Amniotic epithelial cell (primary cell): ENCODE measurements at regions not wholly inside any gene's neighbourhood (a gene's known extent, or its start where the extent isn't known, plus 50 kb on each side); places are given as distances from the start of the nearest gene placed in this dataset.
A peak's percentile ranks its signal among the peaks of the same experiment; 100 is the strongest.
"Not testable (repeated sequence)": the region's sequence is repeated elsewhere in the genome, so short reads cannot be mapped to it uniquely, and the experiment has no call there.

Experiments
- DNase-seq: peaks from one replicate; pipeline ENCODE4 v3.0.0-alpha.2; 2010; ENCODE audit warnings: low read depth

DNA sequence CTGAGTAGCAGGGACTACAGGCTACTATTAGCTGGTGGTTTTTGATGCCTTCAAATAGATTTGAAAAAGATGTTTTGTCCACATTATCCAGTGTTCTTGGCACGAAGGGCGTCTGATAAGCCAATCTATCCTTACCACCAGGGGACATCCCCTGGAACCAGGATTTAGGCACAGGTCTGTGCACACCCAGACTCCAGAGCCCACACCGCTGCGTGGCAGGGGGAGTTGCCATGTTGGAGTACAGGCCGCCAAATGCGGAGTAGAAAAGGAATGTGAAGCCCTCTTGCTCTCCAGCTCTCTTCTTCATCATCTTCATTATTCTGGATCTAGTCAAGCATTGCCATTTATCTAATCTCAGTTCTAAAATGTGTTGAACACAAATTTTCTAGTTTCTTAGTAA is 54.3 kb downstream of the RNU1-4 start:
- not testable (repeated sequence) for DNase-seq

DNA sequence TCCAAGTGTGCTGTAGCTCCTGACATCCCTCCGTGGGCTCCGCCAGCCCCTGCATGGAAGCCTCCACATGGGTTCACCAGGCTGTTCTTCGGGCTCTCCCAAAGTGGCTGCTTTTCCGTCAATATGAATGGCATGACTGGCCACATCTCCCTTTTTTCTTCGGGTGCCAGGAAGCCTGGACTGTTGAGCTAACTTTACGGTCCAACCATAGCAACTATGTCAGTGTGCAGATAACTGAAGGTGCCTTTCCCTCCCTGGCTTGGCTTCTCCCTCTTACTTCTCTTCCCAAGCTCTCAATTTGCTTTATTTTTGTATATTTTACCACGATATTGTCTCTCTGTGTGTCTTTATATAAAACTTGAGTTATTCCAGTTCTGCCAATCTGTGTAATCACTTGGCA is 54.8 kb downstream of the RNU1-4 start:
- not testable (repeated sequence) for DNase-seq

DNA sequence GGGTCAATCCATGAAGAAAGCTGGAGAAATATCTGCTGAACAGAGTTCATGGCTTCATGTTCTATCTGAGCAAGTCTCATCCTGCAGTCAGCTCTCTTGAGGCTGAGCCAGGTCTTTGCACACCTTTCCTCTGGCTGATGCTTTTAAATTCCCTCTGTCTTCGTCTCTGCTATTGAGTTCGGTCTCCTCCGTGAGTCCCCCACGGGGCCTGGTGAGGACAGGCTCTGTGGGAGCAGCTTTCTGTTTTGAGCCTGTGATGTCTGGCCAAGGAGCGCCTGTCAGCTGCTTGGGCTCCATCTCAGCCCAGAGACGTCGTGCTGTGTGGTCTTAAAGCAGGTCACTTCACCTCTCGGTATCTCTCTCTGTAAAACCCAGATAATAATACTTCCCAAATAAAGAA is 55.9 kb downstream of the RNU1-4 start:
- not testable (repeated sequence) for DNase-seq

DNA sequence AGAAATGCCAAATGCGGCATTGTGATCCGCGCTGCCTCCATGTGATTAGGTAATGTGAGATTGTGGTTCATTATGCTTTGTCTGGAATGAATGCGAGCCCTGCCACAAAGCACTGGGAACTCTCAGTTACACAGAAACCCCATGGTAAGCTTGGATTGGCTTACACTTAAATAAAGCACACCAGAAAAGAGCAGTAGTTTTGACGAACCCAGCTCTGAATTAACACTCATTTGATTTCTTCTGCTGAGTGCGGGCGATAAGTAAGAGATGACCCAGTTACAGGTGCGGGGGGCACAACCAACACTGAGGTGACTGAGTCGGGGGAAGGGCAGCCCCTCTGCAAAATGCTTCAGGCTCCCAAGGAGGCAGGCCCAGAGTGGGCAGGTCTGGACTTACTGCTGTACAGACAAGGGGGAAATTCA is 56.3 kb downstream of the RNU1-4 start:
- peak; percentile 29 for DNase-seq

DNA sequence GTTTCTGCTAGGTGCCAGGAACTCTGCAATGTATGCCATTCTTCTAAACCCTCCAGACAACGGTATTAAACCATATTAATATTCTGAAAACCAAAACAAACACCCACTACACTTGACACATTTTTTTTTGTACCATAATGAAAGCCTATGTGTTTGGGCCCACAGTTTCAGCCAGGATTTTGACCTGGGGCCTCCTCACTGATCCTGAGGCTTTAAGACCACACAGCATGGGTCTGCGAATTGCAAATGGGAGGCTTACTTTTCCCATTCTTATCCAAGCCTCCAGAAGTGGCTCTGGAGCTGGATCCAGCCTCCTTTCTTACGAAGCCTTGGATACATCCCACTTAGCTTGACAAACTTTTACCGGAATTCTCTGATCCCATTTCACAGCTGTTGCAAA is 56.7 kb downstream of the RNU1-4 start:
- not testable (repeated sequence) for DNase-seq

DNA sequence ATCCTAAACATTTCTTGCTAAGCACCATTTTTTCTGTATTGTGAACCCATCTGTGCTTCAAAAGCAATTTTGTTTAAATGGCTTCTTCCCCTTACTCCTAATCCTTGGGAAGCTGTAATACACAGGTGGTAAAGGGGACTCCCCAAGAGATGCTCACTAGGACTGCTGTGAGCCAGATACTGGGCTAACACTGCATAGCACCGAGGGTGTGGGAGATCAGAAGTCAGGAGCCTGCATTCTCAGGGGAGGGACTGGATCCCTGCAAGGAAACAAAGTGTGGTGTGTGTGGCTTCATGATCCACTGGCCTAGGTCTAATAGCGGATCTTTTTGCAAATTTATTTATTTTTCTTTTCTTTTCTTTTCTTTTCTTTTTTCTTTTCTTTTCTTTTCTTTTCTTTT is 57.7 kb downstream of the RNU1-4 start:
- DNase-seq: not testable (repeated sequence)
